GM12878 (cell line): ENCODE measurements at regions not wholly inside any gene's neighbourhood (a gene's known extent, or its start where the extent isn't known, plus 50 kb on each side); places are given as distances from the start of the nearest gene placed in this dataset.

Experiments
- ATAC-seq: fragments of 200-7000 bp; cut with Tn5 transposase; 3 replicates; pipeline ENCODE4 v1.9.1; 2020; ENCODE audit warnings: mild to moderate bottlenecking, moderate library complexity
- BruUV-seq: library from RNA; stranded (reverse); fragments of 400-500 nt; replicated peaks from 2 replicates; lab custom pipeline; 2021; lab: Mats Ljungman, UMichigan
- CTCF ChIA-PET: fragments of 300-600 bp; sonication (Branson Sonifier 250); formaldehyde crosslinking; extraction: SDS; loops from one replicate; lab custom pipeline; 2021; ENCODE audit warnings: inconsistent platforms; lab: Yijun Ruan, JAX
- POLR2A ChIA-PET: fragments of 350-600 bp; formaldehyde crosslinking; extraction: SDS; loops from one replicate; lab custom pipeline; 2021; ENCODE audit warnings: inconsistent platforms; lab: Charles Lee
- RAD21 ChIA-PET: fragments of 300-600 bp; sonication (Branson Sonifier 250); formaldehyde crosslinking; loops from one replicate; lab custom pipeline; 2023; ENCODE audit warnings: antibody characterized with exemption; ENCODE audit not compliant: unreplicated experiment; lab: Charles Lee
- SMC1A ChIA-PET: fragments of 300-600 bp; sonication (Branson Sonifier 250); formaldehyde crosslinking; loops from one replicate; lab custom pipeline; 2023; ENCODE audit not compliant: unreplicated experiment, uncharacterized antibody; lab: Charles Lee
- DNase-seq: peaks from one replicate; pipeline ENCODE4 v3.0.0-alpha.2; 2011; ENCODE audit warnings: low read depth, low spot score
- FAIRE-seq: peaks from 3 replicates; lab custom pipeline; 2011; peaks lifted over from hg19 to GRCh38; lab: Jason Lieb, UNC
- H2AFZ ChIP-seq: 2 replicates; pipeline ENCODE4 v1.6.0; 2011; ENCODE audit warnings: low read depth, low read length, control low read depth; ENCODE audit not compliant: control insufficient read depth
- H3K27ac ChIP-seq: 2 replicates; pipeline ENCODE4 v1.5.1; 2011; ENCODE audit warnings: control low read depth; ENCODE audit not compliant: control insufficient read depth, insufficient read depth
- H3K27me3 ChIP-seq, 2 experiments: replicated peaks in 1 of 2; 2 replicates each; pipeline versions ENCODE4 v1.6.0 to v1.6.1; 2011; ENCODE audit warnings: low read length in 1 of 2; ENCODE audit not compliant: control insufficient read depth in 2 of 2, insufficient read depth in 2 of 2
- H3K36me3 ChIP-seq, 2 experiments: 2 replicates each; pipeline ENCODE4 v1.5.1; 2011; ENCODE audit warnings: low read length in 1 of 2; ENCODE audit not compliant: control insufficient read depth in 2 of 2, insufficient read depth in 2 of 2
- H3K4me1 ChIP-seq: 2 replicates; pipeline ENCODE4 v1.6.1; 2011; ENCODE audit warnings: mild to moderate bottlenecking, low read length, moderate library complexity, mixed read lengths; ENCODE audit not compliant: control insufficient read depth, insufficient read depth
- H3K4me2 ChIP-seq: 2 replicates; pipeline ENCODE4 v1.6.0; 2011; ENCODE audit warnings: control low read depth; ENCODE audit not compliant: control insufficient read depth, insufficient read depth
- H3K4me3 ChIP-seq: fragments of 200-600 bp; sonication (generic); 2 replicates; pipeline ENCODE4 v1.5.1; 2016
- H3K79me2 ChIP-seq: 2 replicates; pipeline ENCODE4 v1.6.0; 2011; ENCODE audit warnings: low read length; ENCODE audit not compliant: control insufficient read depth, insufficient read depth
- H3K9ac ChIP-seq: 2 replicates; pipeline ENCODE4 v1.8.0; 2011; ENCODE audit warnings: low read length, control low read depth, mixed read lengths; ENCODE audit not compliant: control insufficient read depth, insufficient read depth
- H3K9me3 ChIP-seq: replicated peaks from 3 replicates; pipeline ENCODE4 v1.5.1; 2011; ENCODE audit warnings: mild to moderate bottlenecking, low read length; ENCODE audit not compliant: control insufficient read depth, insufficient read depth
- H4K20me1 ChIP-seq: 2 replicates; pipeline ENCODE4 v1.6.0; 2011; ENCODE audit not compliant: control insufficient read depth, insufficient read depth
- ESRRA ChIP-seq: IDR thresholded peaks from 2 replicates; pipeline ENCODE4 v1.6.1; 2012; ENCODE audit warnings: mild to moderate bottlenecking, low read length, improper control_type of control experiment
- MTA2 ChIP-seq: fragments of 450-650 bp; IDR thresholded peaks from 2 replicates; pipeline ENCODE4 v1.6.1; 2016; ENCODE audit warnings: low read depth, mild to moderate bottlenecking, moderate library complexity
- POU2F2 ChIP-seq: IDR thresholded peaks from 3 replicates; pipeline ENCODE4 v1.6.1; 2011; ENCODE audit warnings: low read depth, mild to moderate bottlenecking, low read length, borderline replicate concordance
- RBBP5 ChIP-seq: fragments of 200-600 bp; sonication (generic); conservative IDR thresholded peaks from 2 replicates; pipeline ENCODE4 v1.6.1; 2016
- WGBS: methylation state at CpG from one replicate; pipeline ENCODE4 v1.1.6; 2016; ENCODE audit warnings: low lambda C conversion rate; ENCODE audit not compliant: insufficient replicate concordance, insufficient coverage; ENCODE audit errors: missing lambda C conversion rate; 5-methylcytosine and 5-hydroxymethylcytosine counted together
- in situ Hi-C: fragments of 300-500 bp; cut with MboI; formaldehyde crosslinking; loops from 9 replicates; pipeline ENCODE4 v1.14.3; 2018; ENCODE audit warnings: mixed read lengths
- intact Hi-C: fragments of 100-400 bp; cut with micrococcal nuclease; formaldehyde crosslinking; loops from one replicate; pipeline ENCODE4 v1.14.2; 2022; ENCODE audit not compliant: unreplicated experiment
- TF ChIP-seq, protein P1 (sequence below): fragments of 450-650 bp; IDR thresholded peaks from 2 replicates; pipeline ENCODE4 v1.6.1; 2016; ENCODE audit warnings: mild to moderate bottlenecking
- TF ChIP-seq, protein P2 (sequence below): fragments of 450-650 bp; formaldehyde crosslinking; IDR thresholded peaks from 2 replicates; pipeline ENCODE4 v1.4.0; 2022; ENCODE audit warnings: mild to moderate bottlenecking, moderate library complexity

DNA sequence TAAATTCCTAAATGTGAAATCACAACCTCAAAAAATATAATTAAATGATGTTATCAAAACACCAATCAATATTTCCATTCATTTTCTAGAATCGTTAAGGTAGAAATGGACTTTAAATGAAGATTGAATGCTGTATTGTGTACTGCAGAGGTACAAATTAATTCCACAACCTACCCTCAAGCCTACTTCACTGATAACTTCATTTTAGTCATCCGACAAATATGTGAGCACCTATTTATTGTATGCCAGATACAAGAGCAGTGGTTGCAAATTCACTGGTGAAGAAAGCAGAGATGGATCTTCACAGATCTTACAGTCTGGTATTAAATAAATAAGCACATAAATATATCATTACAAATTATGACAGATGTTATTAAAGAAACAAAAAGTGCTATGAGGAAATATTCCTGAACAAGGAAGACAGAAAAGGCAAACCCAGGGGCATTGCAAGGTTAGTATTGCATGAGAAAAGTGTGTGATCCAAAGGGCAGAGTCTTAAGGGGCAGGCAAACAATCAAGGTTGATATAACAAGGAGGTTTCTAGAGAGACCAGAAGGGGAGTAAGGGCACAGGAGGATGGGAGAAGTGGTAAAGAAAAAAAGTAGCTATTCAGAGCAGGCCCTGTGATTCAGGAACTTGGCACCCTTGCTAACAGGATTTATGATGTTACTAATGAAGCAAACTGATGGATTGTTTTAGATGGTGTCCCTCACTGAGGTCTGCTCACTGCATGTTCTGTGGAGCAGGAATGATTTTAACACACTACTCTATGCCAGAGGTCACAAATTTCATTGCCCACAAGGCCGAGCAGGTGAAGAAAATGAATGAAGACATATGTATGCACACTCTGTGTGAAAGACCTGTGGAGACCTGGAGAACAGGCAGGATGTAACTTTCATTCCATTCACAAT is 128.0 kb upstream of the CCDC150 start:
- SMC1A ChIA-PET = no interaction called here

More for the DNA sequence above, 128.0 kb upstream of the CCDC150 start:
- H3K9ac ChIP-seq = no peak overlapping the region
- no peak overlapping the region for H2AFZ ChIP-seq
- ChIA-PET POLR2A (no interaction called here), CTCF (no interaction called here), RAD21 (no interaction called here)
- H3K27me3 ChIP-seq = no peaks in the 10 kb centered on the region; a peak in 1 of 4 replicates
- FAIRE-seq (no peak), ATAC-seq (no peak), DNase-seq (no peak)
- intact Hi-C loops (no loop called here), in situ Hi-C loops (no loop called here)
- WGBS = 62% methylated on average over 3 of the region's 3 CpGs
- H3K27ac ChIP-seq = no peak overlapping the region
- no peaks in the 10 kb centered on the region for H3K79me2 ChIP-seq
- H3K9me3 ChIP-seq = no peaks in the 10 kb centered on the region
- TF ChIP-seq MTA2 (no peak), RBBP5 (no peak), ESRRA (no peak), POU2F2 (no peak)
- TF ChIP-seq, protein P1, sequence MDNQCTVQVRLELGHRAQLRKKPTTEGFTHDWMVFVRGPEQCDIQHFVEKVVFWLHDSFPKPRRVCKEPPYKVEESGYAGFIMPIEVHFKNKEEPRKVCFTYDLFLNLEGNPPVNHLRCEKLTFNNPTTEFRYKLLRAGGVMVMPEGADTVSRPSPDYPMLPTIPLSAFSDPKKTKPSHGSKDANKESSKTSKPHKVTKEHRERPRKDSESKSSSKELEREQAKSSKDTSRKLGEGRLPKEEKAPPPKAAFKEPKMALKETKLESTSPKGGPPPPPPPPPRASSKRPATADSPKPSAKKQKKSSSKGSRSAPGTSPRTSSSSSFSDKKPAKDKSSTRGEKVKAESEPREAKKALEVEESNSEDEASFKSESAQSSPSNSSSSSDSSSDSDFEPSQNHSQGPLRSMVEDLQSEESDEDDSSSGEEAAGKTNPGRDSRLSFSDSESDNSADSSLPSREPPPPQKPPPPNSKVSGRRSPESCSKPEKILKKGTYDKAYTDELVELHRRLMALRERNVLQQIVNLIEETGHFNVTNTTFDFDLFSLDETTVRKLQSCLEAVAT = no peak
- TF ChIP-seq, protein P2, sequence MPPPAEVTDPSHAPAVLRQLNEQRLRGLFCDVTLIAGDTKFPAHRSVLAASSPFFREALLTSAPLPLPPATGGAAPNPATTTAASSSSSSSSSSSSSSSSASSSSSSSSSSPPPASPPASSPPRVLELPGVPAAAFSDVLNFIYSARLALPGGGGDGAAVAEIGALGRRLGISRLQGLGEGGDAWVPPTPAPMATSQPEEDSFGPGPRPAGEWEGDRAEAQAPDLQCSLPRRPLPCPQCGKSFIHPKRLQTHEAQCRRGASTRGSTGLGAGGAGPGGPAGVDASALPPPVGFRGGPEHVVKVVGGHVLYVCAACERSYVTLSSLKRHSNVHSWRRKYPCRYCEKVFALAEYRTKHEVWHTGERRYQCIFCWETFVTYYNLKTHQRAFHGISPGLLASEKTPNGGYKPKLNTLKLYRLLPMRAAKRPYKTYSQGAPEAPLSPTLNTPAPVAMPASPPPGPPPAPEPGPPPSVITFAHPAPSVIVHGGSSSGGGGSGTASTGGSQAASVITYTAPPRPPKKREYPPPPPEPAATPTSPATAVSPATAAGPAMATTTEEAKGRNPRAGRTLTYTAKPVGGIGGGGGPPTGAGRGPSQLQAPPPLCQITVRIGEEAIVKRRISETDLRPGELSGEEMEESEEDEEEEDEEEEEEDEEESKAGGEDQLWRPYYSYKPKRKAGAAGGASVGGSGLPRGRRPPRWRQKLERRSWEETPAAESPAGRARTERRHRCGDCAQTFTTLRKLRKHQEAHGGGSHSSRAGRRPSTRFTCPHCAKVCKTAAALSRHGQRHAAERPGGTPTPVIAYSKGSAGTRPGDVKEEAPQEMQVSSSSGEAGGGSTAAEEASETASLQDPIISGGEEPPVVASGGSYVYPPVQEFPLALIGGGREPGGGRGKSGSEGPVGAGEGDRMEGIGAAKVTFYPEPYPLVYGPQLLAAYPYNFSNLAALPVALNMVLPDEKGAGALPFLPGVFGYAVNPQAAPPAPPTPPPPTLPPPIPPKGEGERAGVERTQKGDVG (CRISPR knock-in tag) = no peak
- H3K4me3 ChIP-seq = no peak overlapping the region
- no peaks in the 10 kb centered on the region for H4K20me1 ChIP-seq
- H3K36me3 ChIP-seq = no peaks in the 10 kb centered on the region
- no TSS peak for BruUV-seq
- H3K4me1 ChIP-seq = no peaks in the 10 kb centered on the region
- no peak overlapping the region for H3K4me2 ChIP-seq
